Loucy (cell line): ENCODE measurements at regions not wholly inside any gene's neighbourhood (a gene's known extent, or its start where the extent isn't known, plus 50 kb on each side); places are given as distances from the start of the nearest gene placed in this dataset.

Source experiments
- H2AFZ ChIP-seq: fragments of 200-600 bp; sonication (generic); 2 replicates; pipeline ENCODE4 v1.6.0; 2016; ENCODE audit warnings: antibody characterized with exemption, mild to moderate bottlenecking, low read length, moderate library complexity
- H3F3A ChIP-seq: fragments of 200-600 bp; 2 replicates; pipeline ENCODE4 v1.6.0; 2016; ENCODE audit warnings: antibody characterized with exemption, low read depth, mild to moderate bottlenecking
- H3K27me3 ChIP-seq: fragments of 200-600 bp; sonication (generic); 2 replicates; pipeline ENCODE4 v1.6.1; 2014; ENCODE audit warnings: low read length, mild to moderate bottlenecking; ENCODE audit not compliant: insufficient read depth, poor library complexity, severe bottlenecking
- H3K36me3 ChIP-seq: fragments of 200-600 bp; sonication (generic); 2 replicates; pipeline ENCODE4 v1.6.1; 2016; ENCODE audit warnings: low read length; ENCODE audit not compliant: insufficient read depth
- H3K4me1 ChIP-seq: fragments of 200-600 bp; sonication (generic); 2 replicates; pipeline ENCODE4 v1.5.1; 2014; ENCODE audit warnings: low read length, mild to moderate bottlenecking; ENCODE audit not compliant: insufficient read depth, poor library complexity, severe bottlenecking
- H3K4me2 ChIP-seq: fragments of 200-600 bp; sonication (generic); 2 replicates; pipeline ENCODE4 v1.6.0; 2014; ENCODE audit warnings: antibody characterized with exemption, low read length, low read depth, mild to moderate bottlenecking; ENCODE audit not compliant: poor library complexity, severe bottlenecking
- H3K4me3 ChIP-seq: fragments of 200-600 bp; sonication (generic); 2 replicates; pipeline ENCODE4 v1.5.1; 2014; ENCODE audit warnings: low read length, mild to moderate bottlenecking, mixed read lengths; ENCODE audit not compliant: poor library complexity, severe bottlenecking
- H3K79me2 ChIP-seq: fragments of 200-600 bp; sonication (generic); 2 replicates; pipeline ENCODE4 v1.6.1; 2014; ENCODE audit warnings: low read length; ENCODE audit not compliant: insufficient read depth
- H3K9ac ChIP-seq: fragments of 200-600 bp; sonication (generic); 2 replicates; pipeline ENCODE4 v1.6.0; 2014; ENCODE audit warnings: mild to moderate bottlenecking, low read depth, low read length, moderate library complexity; ENCODE audit not compliant: poor library complexity, severe bottlenecking
- H3K9me2 ChIP-seq: fragments of 200-600 bp; sonication (generic); replicated peaks from 2 replicates; pipeline ENCODE4 v1.6.1; 2016; ENCODE audit warnings: low read depth, low read length, mixed read lengths
- H3K9me3 ChIP-seq: fragments of 200-600 bp; sonication (generic); 2 replicates; pipeline ENCODE4 v1.6.1; 2014; ENCODE audit warnings: mild to moderate bottlenecking, antibody characterized with exemption, low read length, low read depth; ENCODE audit not compliant: insufficient read depth
- H4K20me1 ChIP-seq: fragments of 200-600 bp; sonication (generic); 2 replicates; pipeline ENCODE4 v1.6.0; 2014; ENCODE audit warnings: antibody characterized with exemption, low read length, mild to moderate bottlenecking; ENCODE audit not compliant: insufficient read depth, poor library complexity, severe bottlenecking
- CTCF ChIP-seq: fragments of 200-600 bp; sonication (generic); conservative IDR thresholded peaks from 2 replicates; pipeline ENCODE4 v1.5.1; 2014; ENCODE audit warnings: mild to moderate bottlenecking, antibody characterized with exemption, low read length
- EZH2phosphoT487 ChIP-seq: fragments of 200-600 bp; IDR thresholded peaks from 2 replicates; pipeline ENCODE4 v1.6.1; 2018; ENCODE audit warnings: antibody characterized with exemption, mild to moderate bottlenecking, moderate library complexity, borderline replicate concordance

- no peaks in the 10 kb centered on the region for H3K4me1 ChIP-seq
Measured at GRCh38 chr5:27221410-27221809, 183.0 kb upstream of the CDH9 start.

GRCh38 chr5:27220752-27221151 lies 182.4 kb upstream of the CDH9 start:
- H3K4me1 ChIP-seq, result no peaks in the 10 kb centered on the region
- no peak overlapping the region for H2AFZ ChIP-seq
- H3K27me3 ChIP-seq, result no peaks in the 10 kb centered on the region
- no peaks in the 10 kb centered on the region for H4K20me1 ChIP-seq
- H3K9me3 ChIP-seq, result no peaks in the 10 kb centered on the region
- H3K9me2 ChIP-seq, result no peaks in the 10 kb centered on the region
- H3K9ac ChIP-seq, result no peak overlapping the region
- H3F3A ChIP-seq, result no peaks in the 10 kb centered on the region
- no peaks in the 10 kb centered on the region for H3K36me3 ChIP-seq
- no peaks in the 10 kb centered on the region for H3K79me2 ChIP-seq
- TF ChIP-seq CTCF (no peak), EZH2phosphoT487 (no peak)
- H3K4me2 ChIP-seq, result no peak overlapping the region
- no peak overlapping the region for H3K4me3 ChIP-seq

More at GRCh38 chr5:27221410-27221809, 183.0 kb upstream of the CDH9 start:
- Histone ChIP-seq H3K27me3 (no peaks in the 10 kb centered on the region), H3K79me2 (no peaks in the 10 kb centered on the region), H3K9ac (no peak overlapping the region), H3K4me2 (no peak overlapping the region), H3F3A (no peaks in the 10 kb centered on the region), H2AFZ (no peak overlapping the region), H3K9me2 (no peaks in the 10 kb centered on the region), H4K20me1 (no peaks in the 10 kb centered on the region), H3K36me3 (no peaks in the 10 kb centered on the region), H3K9me3 (no peaks in the 10 kb centered on the region), H3K4me3 (no peak overlapping the region)
- TF ChIP-seq EZH2phosphoT487, result no peak
- no peak for TF ChIP-seq CTCF

- Histone ChIP-seq H3K4me3 (no peak overlapping the region), H4K20me1 (no peaks in the 10 kb centered on the region), H3K36me3 (no peaks in the 10 kb centered on the region), H3K4me2 (no peak overlapping the region), H2AFZ (no peak overlapping the region), H3K4me1 (no peaks in the 10 kb centered on the region), H3K27me3 (no peaks in the 10 kb centered on the region), H3K79me2 (no peaks in the 10 kb centered on the region), H3K9ac (no peak overlapping the region), H3K9me2 (no peaks in the 10 kb centered on the region), H3F3A (no peaks in the 10 kb centered on the region), H3K9me3 (no peaks in the 10 kb centered on the region)
- no peak for TF ChIP-seq CTCF
- TF ChIP-seq EZH2phosphoT487, result no peak
Measured at GRCh38 chr5:27217977-27218376, 179.6 kb upstream of the CDH9 start.
